NCI-H2171 treated with DMSO at 0.1 percent for 48 hours (cell line): ENCODE measurements at regions not wholly inside any gene's neighbourhood (a gene's known extent, or its start where the extent isn't known, plus 50 kb on each side); places are given as distances from the start of the nearest gene placed in this dataset.
"Not testable (repeated sequence)": the region's sequence is repeated elsewhere in the genome, so short reads cannot be mapped to it uniquely, and the experiment has no call there.

Experiments
- DNase-seq: peaks from one replicate; lab custom pipeline; 2025; lab: John Stamatoyannopoulos, UW

DNA sequence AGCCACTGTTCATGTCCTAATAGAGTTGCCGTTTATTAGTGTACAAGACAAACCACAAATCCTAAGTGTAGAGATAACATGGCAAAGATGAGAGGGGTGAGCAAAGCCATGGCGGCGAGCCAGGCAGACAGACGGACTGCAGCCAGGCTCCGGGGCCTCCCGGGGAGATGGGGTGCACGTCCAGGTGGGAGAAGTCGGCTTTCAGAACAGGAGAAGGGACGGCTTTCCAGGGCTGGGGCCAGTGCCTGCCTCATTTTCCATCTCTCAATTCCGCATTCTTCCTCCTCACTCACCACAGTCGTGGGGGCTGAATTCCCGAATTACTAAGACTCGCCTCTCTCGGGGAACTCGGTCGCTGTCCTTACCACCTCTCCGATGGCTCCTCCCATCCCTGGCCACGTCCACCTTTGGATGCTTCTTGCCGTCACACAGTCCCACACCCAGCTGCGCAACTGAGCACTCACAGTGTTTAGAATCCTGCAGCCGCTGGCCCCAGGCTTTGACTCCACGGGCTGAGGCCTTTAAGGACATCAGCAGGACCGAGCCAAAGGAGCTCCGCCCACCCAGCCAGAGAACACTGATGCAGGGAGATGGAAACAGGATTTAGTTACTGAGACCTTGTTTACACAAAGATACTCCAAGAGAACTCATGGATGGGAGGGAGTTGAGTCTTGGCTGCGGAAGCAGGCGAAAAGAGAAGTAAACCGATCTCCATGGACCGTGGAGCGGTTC, 59.7 kb downstream of the RNF112 start:
- peak; percentile 77 for DNase-seq

DNA sequence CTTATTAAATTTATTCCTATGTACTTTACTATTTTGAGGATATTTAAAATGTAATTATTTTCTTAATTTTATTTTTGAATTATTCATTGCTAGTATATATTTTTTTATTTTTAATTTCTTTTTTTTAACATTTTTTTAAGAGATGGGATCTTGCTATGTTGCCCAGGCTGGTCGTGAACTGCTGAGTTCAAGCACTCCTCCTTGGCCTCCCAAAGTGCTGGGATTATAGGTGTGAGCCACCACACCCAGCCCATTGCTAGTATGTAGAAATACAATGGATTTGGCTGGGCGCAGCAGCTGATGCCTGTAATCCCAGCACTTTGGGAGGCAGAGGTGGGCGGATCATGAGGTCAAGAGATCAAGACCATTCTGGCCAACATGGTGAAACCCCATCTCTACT, 59.2 kb upstream of the SLC47A1 start:
- DNase-seq = not testable (repeated sequence)

DNA sequence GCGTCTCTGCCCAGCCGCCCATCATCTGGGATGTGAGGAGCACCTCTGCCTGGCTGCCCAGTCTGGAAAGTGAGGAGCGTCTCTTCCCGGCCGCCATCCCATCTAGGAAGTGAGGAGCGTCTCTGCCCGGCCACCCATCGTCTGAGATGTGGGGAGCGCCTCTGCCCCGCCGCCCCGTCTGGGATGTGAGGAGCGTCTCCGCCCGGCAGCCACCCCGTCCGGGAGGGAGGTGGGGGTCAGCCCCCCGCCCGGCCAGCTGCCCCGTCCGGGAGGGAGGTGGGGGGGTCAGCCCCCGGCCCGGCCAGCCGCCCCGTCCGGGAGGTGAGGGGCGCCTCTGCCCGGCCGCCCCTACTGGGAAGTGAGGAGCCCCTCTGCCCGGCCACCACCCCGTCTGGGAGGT, 57.9 kb upstream of the SLC47A1 start:
- DNase-seq = not testable (repeated sequence)

DNA sequence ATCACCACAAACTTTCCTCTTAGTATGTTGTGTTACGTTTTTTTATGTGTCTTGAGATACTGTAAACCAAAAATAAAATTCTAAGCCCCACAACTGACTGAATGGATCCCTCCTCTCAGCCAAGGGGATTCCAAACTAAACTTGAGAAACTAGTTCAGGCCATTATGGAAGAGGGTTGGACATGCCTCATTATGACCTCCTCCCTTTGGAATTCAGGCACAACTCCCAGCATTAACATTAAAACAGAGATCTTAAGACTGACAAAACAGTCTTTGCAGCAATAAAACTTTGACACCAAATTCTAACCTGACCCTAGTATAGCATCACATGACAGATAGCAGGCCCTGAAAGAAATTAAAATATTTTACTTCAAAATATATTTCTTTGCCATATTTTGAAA, 51.1 kb upstream of the SLC47A1 start:
- no peak for DNase-seq
